GM18867 (cell line): ENCODE measurements at regions not wholly inside any gene's neighbourhood (a gene's known extent, or its start where the extent isn't known, plus 50 kb on each side); places are given as distances from the start of the nearest gene placed in this dataset.
"Not testable (repeated sequence)": the region's sequence is repeated elsewhere in the genome, so short reads cannot be mapped to it uniquely, and the experiment has no call there.

Source experiments
- ATAC-seq: cut with Tn5 transposase; IDR thresholded peaks from one replicate; pipeline ENCODE4 v1.9.1; 2021; ENCODE audit warnings: mild to moderate bottlenecking, moderate library complexity; ENCODE audit not compliant: unreplicated experiment

DNA sequence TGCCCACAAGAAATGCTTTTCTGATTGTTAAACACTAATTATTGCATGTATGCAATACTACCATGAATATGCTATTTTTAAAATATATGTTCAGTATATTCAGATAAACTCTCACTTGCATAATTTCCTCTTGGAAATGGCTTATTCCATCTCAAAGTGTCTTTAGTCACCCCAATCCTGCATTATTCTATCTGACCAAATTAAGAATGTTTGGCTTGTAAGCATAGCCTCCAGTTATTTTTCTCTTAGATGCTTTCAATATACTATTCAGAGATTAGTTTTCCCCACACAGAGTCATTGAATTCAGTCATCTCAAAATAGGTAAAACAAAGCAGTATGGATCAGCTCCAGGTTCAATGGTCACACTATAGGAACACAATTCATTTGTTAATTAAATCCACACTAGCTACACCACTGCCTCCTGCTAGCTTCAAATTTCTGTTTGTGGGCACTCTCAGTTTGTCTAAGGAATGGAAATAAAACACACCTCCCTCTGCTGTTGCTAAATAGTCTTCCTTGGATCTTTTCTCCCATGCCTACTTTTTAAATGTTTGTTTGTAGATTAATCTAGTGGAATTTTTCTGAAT lies 134.6 kb upstream of the TBCA start:
- no peak for ATAC-seq

DNA sequence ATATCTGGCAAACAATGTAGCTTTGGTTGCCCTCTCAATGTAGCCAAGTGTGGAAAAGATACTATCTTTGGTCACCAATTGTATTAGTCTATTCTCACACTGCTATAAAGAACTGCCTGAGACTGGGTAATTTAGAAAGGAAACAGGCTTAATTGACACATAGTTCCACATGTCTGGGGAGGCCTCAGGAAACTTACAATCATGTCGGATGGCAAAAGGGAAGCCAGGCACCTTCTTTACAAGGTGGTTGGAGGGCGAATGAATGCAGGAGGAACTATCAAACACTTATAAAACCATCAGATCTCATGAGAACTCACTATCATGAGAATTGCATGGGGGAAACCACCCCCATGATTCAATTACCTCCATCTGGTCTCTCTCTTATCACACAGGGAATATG lies 133.1 kb upstream of the TBCA start:
- no peak for ATAC-seq

DNA sequence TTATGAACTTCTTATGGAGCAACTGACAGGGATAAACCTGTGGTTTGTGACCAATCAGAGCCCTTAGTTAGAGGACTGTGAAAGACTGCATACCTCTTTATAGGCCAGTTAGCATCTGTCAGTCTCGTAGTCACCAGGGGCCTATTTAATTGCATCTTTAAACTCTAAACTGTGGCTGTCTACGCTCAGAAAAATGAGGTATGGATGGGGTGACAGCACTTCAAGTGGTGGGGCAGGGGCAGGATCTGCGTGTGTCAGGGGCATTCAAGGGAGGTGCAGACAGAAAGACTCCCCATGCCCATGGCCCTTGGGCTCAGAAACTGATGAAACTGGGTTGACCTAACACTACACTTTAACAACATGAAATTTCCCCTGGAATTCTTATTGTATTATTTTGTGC lies 132.6 kb upstream of the TBCA start:
- ATAC-seq = no peak

- no peak for ATAC-seq
Observed at GRCh38 chr5:77907786-77908185, 131.6 kb upstream of the TBCA start.

DNA sequence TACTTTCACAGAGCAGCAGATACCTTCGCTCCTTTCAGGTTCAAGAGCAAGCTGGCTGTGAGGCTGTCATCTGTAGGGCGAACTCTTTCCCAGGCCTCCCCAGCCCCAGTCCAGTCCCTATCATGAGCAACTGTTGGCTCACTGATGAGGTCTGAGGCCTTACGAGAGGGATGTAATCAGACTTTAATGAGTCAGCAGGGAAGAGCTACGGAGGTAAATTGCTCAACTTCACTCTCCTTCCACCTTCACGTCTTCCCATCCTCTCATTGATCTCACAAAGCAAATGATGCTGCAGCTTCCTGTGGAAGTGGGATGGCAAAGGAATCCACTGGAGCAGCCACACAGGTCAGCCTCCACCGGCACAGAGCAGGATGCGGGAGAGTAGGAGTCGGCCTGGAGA lies 130.7 kb upstream of the TBCA start:
- no peak for ATAC-seq

DNA sequence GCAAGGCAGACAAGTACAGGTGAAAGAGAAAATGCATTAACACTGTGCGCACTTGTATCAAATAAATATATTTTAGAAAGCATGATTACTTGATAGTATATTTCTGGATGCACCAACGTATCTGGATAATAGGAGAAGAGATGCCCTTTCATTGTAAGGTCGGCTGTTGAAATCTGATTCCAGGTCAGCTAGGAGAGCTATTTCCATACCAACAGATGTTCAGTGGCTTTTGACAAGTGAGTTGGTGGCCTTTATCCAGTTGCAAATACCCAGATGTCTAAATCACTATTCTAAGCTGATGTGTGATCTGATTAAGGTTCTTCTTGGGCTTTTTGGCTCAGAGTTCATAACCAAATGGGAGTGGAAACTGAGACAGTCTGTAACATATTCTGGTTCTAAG lies 128.2 kb upstream of the TBCA start:
- no peak for ATAC-seq

DNA sequence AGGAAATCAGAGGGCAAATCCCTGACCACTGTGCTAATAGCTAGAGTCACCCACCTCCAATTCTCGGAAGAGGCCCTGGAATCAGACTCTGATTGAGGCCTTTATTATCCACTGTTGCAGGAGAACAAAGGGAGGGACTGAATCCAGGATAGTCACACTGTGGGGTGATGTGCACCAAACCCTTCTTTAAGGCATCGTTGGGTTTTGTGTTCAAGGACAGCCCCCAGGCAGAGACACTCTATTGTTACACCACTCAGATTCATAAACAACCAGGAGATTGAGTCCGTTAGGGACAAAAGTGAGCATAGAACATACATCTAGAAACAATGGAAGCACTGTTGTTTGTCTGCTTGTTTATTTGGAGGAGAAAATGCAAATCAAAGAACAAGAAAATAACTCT lies 124.6 kb upstream of the TBCA start:
- no peak for ATAC-seq

DNA sequence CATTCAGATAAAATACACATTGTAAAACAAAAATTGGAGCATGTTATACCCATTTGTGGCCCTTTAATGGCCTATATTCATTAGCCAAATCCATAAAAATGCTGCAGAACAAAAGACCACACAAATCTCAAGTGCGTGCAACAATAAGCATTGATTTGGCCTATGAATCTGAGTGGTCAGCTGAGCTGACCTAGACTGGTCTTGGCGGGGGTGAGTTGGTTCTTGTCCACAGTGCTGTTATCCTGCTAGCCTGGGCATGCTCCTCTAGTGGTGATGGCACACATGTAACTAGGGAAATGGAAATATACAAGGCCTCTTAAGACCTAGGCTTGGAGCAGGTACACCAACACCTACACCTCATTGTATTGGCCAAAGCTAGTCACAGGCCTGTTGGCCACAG lies 122.2 kb upstream of the TBCA start:
- no peak for ATAC-seq

DNA sequence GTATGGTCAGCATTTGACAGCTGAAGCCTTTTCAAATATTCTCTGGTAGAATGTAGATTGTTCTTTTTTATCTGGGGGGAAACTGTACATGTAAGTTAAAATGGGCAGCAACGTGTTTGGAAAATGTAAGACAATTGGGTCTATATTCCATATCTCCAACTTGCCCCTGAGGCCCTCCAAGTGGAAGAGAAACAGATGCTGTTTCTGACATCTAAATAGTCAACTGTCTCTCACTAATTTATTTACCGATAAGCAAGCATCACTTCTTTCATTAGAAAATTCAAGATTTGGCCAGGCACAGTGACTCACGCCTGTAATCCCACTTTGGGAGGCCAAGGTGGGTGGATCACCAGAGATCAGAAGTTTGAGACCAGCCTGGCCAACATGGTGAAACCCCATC lies 120.2 kb upstream of the TBCA start:
- no peak for ATAC-seq

DNA sequence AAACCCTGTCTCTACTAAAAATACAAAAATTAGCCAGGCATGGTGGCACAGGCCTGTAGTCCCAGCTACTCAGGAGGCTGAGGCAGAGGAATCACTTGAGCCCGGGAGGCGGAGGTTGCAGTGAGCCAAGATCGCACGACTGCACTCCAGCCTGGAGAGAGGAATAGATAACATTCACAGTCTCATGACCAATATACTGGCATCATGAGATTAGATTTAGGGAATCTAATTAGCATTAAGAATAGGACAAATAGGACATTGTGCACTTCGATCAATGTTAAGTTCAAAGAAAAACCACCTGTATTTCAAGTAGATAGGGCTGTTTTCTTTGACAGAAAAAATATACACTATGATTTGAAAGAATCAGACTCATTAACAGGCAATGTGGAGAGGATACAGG lies 118.0 kb upstream of the TBCA start:
- ATAC-seq = not testable (repeated sequence)

GRCh38 chr5:77893225-77893860 lies 117.2 kb upstream of the TBCA start:
- ATAC-seq = no peak

DNA sequence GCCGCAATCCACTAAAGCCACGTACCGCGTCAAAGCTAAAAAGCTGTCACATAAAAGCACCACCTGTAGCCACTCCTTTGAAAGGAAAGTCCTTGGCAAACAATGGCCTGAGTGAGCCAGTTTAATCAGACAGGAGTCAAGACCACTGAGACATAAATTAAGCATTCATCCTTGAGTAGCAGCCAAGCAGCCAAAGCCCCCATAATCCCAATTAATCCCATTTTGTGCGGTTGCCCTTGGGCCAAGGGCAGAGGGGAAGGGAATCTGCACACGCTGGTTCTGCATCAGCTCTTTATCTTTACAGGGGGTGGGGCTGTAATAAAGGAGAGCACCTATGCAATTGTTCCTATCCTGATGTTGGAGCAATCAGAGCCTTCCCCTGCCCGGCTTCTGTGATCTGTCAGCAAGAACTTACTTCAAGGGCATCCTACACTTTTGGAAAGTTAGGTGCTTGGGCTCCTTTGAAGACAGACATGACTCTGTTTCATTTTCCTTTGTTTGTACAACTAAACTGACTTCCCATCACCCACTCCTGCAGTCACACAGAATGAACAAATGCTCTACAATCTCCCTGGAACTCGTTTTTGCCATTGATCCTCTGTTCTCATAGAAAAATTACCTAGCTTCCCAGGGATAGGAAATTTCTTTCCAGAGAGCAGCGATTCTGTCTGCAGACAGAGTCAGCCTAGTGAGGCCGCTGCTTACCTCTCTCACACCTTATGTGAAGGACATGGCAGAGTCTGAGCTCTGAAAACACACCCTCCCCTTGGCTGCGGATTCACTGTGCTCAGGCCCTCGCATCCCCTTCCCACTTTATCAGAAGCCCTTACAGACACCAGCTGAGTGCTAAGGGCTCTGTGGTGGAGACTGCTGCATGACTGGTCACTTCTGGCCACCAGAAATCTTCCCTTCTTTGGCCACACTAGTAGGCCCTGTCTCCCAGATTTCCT lies 116.2 kb upstream of the TBCA start:
- no peak for ATAC-seq

- no peak for ATAC-seq
Observed at GRCh38 chr5:77885519-77885918, 109.4 kb upstream of the TBCA start.

GRCh38 chr5:77882670-77883257 lies 106.6 kb upstream of the TBCA start:
- no peak for ATAC-seq

DNA sequence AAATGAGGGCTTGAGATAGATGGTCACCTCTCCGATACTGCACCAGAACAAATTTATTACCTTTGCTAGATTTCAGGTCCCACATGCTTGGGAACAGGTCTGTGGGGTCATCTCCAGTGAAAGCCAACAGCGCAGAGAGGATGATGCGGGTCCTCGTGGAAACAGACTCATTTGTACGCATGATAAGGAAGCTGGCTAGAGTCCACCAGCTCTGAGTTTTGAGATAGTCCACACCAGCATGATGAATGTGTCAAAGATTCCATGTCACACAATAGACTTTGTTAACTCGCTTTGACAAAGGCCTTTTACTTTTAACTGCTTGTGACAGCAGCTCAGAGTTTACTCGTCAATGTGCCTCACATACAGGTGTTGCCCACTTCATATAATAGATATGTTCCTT lies 105.4 kb upstream of the TBCA start:
- no peak for ATAC-seq

GRCh38 chr5:77877516-77878355 lies 101.6 kb upstream of the TBCA start:
- ATAC-seq = no peak

GRCh38 chr5:77876862-77877502 lies 100.8 kb upstream of the TBCA start:
- no peak for ATAC-seq

- ATAC-seq = no peak
Observed at GRCh38 chr5:77876316-77876715, 100.2 kb upstream of the TBCA start.

- no peak for ATAC-seq
Observed at GRCh38 chr5:77874691-77875090, 98.6 kb upstream of the TBCA start.

DNA sequence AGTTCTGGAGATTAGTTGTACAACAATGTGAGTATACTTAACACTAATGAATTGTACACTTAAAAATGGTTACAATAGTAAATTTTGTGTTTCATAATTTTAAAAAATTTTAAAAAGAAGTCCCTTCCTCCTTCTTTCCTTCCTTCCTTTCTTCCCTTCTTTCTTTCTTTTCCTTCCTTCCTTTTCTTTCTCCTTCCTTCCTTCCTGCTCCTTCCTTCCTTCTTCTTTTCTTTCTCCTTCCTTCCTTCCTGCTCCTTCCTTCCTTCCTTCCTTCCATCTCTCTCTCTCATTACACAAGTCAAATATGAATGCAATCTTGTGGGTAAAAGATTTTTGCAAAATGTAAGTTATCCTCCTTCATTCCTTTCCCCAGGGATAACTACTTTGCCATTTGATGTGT lies 97.1 kb upstream of the TBCA start:
- no peak for ATAC-seq
